HFFc6 (cell line): ENCODE measurements at regions not wholly inside any gene's neighbourhood (a gene's known extent, or its start where the extent isn't known, plus 50 kb on each side); places are given as distances from the start of the nearest gene placed in this dataset.

Experiments
- DNase-seq: peaks from one replicate; pipeline ENCODE4 v3.0.0-alpha.2; 2018
- H3K27ac Mint-ChIP-seq: 2 replicates; pipeline ENCODE4 v1.8.0; 2020; ENCODE audit warnings: mild to moderate bottlenecking, mixed read lengths
- H3K27me3 Mint-ChIP-seq: 2 replicates; pipeline ENCODE4 v1.8.0; 2021; ENCODE audit warnings: mild to moderate bottlenecking, moderate library complexity, mixed read lengths; ENCODE audit not compliant: insufficient read depth
- H3K36me3 Mint-ChIP-seq: 2 replicates; pipeline ENCODE4 v1.8.0; 2021; ENCODE audit warnings: low read depth, mixed read lengths
- H3K4me1 Mint-ChIP-seq: 2 replicates; pipeline ENCODE4 v1.8.0; 2020; ENCODE audit warnings: low read depth, mixed read lengths
- H3K4me3 Mint-ChIP-seq: 2 replicates; pipeline ENCODE4 v1.8.0; 2020; ENCODE audit warnings: mild to moderate bottlenecking, moderate library complexity, mixed read lengths
- H3K9me3 Mint-ChIP-seq: 2 replicates; pipeline ENCODE4 v1.8.0; 2020; ENCODE audit warnings: mild to moderate bottlenecking, mixed read lengths
- TF ChIP-seq, protein P1 (sequence below): fragments of 200-600 bp; sonication (generic); IDR thresholded peaks from 2 replicates; pipeline ENCODE4 v1.5.0; 2021; ENCODE audit warnings: antibody characterized with exemption, mild to moderate bottlenecking

DNA sequence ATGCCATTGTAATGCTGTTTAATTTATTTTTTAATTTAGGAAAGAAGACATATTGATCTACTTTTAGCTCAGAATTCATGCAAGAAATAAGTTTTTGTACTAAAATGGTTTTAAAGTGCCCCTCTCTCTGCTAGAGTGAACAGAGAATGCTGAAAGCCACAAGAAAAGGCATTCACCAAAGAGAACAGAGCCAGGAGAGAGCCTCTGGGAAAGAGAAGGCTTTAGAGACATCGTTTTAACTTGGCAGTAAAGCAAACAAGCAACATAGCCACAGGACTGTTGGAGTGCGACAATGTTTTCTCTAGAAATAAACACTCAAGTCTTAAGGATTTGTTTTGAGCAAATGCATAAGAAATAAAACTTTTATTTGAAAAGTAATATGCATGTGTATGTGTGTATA is 484.1 kb upstream of the CPEB2 start:
- no peak for DNase-seq
- Mint-ChIP-seq H3K36me3 (no peaks in the 10 kb centered on the region), H3K27me3 (no peaks in the 10 kb centered on the region), H3K27ac (no peak overlapping the region), H3K4me3 (no peak overlapping the region), H3K9me3 (peaks cover 4% of the 10 kb centered on the region), H3K4me1 (no peaks in the 10 kb centered on the region)
- TF ChIP-seq, protein P1, sequence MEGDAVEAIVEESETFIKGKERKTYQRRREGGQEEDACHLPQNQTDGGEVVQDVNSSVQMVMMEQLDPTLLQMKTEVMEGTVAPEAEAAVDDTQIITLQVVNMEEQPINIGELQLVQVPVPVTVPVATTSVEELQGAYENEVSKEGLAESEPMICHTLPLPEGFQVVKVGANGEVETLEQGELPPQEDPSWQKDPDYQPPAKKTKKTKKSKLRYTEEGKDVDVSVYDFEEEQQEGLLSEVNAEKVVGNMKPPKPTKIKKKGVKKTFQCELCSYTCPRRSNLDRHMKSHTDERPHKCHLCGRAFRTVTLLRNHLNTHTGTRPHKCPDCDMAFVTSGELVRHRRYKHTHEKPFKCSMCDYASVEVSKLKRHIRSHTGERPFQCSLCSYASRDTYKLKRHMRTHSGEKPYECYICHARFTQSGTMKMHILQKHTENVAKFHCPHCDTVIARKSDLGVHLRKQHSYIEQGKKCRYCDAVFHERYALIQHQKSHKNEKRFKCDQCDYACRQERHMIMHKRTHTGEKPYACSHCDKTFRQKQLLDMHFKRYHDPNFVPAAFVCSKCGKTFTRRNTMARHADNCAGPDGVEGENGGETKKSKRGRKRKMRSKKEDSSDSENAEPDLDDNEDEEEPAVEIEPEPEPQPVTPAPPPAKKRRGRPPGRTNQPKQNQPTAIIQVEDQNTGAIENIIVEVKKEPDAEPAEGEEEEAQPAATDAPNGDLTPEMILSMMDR, result no peak

DNA sequence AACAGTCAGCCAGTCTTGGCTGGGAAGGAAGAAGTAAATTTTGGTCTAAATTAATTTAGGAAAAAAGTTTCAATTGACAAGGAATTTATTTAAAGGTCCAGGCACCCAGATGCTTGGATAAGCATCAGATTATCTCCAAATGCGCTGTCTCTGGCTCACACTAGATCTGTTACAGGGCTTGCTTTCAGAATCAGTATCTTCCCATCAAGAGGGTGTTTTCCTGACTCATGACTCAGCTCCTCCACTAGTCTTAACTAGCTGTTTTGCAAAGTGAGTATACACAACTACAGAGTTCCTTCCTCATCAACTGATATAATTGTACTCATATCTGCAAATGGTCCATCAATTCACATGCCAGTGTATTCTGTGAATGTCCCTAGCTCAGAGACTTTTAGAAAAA is 482.1 kb upstream of the CPEB2 start:
- Mint-ChIP-seq H3K27ac (no peak overlapping the region), H3K36me3 (no peaks in the 10 kb centered on the region), H3K27me3 (no peaks in the 10 kb centered on the region), H3K4me1 (no peaks in the 10 kb centered on the region), H3K4me3 (no peak overlapping the region), H3K9me3 (peaks cover 4% of the 10 kb centered on the region)
- TF ChIP-seq, protein P1, result no peak
- no peak for DNase-seq

DNA sequence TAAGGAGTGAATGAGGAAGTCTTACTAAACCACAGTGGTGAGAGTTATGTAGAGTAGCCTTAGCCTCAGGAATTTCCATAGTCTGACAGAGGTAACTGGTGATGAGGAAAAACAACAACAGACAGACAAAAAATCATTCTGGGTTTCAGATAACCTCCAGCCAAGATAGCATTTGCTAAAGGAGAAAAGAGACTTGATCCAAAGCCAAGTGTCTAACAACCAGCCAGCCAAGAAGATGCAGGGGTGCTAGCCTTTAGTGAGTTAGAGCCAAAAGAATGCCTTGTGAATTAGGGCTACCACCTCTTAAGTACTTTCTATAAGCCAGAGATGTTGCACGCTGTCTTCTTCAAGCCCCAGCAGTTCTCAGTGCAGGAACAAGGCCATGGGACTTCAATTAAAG is 478.0 kb upstream of the CPEB2 start:
- Mint-ChIP-seq H3K27me3 (no peaks in the 10 kb centered on the region), H3K4me1 (no peaks in the 10 kb centered on the region), H3K9me3 (peaks cover 12% of the 10 kb centered on the region), H3K27ac (no peak overlapping the region), H3K36me3 (no peaks in the 10 kb centered on the region), H3K4me3 (no peak overlapping the region)
- no peak for DNase-seq
- TF ChIP-seq, protein P1, result no peak

DNA sequence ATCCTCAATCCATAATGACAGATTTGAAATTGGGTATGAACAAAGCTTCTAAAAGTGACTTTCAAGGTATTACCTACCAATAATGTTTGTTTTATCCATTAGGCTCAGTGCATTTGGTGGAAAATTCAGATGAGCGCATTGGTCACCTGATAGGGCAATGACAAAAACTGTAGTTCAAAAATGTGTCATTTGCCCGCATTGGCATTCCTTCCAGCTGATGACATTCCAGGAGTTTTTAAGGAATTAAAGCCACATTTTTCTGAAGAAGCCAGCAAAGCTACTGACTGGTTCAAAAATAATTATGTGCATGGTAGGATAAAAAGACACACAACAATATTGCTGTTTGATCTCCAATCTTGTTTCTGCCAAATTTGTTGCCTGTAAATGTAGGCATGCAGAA is 473.4 kb upstream of the CPEB2 start:
- Mint-ChIP-seq H3K9me3 (peaks cover 18% of the 10 kb centered on the region), H3K4me3 (no peak overlapping the region), H3K36me3 (no peaks in the 10 kb centered on the region), H3K4me1 (no peaks in the 10 kb centered on the region), H3K27ac (no peak overlapping the region), H3K27me3 (no peaks in the 10 kb centered on the region)
- TF ChIP-seq, protein P1, result no peak
- no peak for DNase-seq

DNA sequence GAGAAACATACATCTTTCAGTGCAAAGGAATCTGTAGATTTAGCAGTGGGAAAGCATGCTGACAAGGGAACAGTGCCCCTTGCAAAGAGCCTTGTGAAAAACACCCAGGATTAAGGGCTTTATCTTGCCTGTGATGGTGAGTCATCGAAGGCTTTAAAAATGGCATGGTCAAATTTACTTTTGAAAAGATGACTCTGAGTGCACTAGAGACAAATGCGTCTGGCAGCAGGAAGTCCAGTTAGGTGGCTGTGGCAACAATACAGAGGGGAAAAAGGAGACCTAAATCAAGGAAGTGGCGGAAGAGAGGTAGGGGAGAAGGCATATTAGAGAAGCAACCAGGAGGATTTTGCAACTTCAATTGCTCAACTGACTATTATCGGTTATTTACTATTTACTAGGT is 472.6 kb upstream of the CPEB2 start:
- TF ChIP-seq, protein P1, result no peak
- no peak overlapping the region for H3K4me3 Mint-ChIP-seq
- H3K27ac Mint-ChIP-seq, result no peak overlapping the region
- no peaks in the 10 kb centered on the region for H3K36me3 Mint-ChIP-seq
- no peak for DNase-seq
- no peaks in the 10 kb centered on the region for H3K27me3 Mint-ChIP-seq
- H3K9me3 Mint-ChIP-seq, result peaks cover 22% of the 10 kb centered on the region
- no peaks in the 10 kb centered on the region for H3K4me1 Mint-ChIP-seq

DNA sequence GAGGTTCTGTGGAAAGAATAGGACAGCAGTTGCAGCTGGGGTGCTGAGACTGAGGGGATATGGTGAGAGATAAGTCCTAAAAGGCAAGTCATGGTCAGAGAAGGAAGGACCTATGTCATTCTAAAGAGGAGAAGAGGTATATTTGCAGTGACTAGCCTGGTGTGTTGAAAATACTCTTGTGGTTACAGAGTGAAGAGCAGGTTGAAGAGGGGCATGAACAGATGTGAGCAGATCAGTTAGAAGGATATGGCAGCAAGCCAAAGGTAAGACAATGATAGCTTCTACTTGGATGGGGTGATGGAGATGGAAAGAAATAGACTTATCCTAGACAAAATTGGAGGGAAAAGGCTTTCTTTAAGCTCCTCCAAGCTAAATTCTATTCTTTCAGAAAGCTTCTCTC is 469.8 kb upstream of the CPEB2 start:
- H3K9me3 Mint-ChIP-seq, result peaks cover 21% of the 10 kb centered on the region
- no peak for DNase-seq
- H3K27ac Mint-ChIP-seq, result no peak overlapping the region
- no peak overlapping the region for H3K4me3 Mint-ChIP-seq
- H3K27me3 Mint-ChIP-seq, result no peaks in the 10 kb centered on the region
- H3K4me1 Mint-ChIP-seq, result no peaks in the 10 kb centered on the region
- TF ChIP-seq, protein P1, result no peak
- no peaks in the 10 kb centered on the region for H3K36me3 Mint-ChIP-seq
